HCT116 (cell line): ENCODE measurements at regions not wholly inside any gene's neighbourhood (a gene's known extent, or its start where the extent isn't known, plus 50 kb on each side); places are given as distances from the start of the nearest gene placed in this dataset.

ENCODE experiments used
- CTCF ChIP-seq, 3 experiments: fragments of 200-600 bp in 1 of 3; sonication (generic) in 1 of 3; IDR thresholded peaks in 2 of 3; conservative IDR thresholded peaks in 1 of 3; 2 replicates each; pipeline ENCODE4 v1.5.1; 2012 to 2017; ENCODE audit warnings: low read depth in 2 of 3, low read length in 2 of 3, antibody characterized with exemption in 1 of 3, borderline replicate concordance in 1 of 3, control low read depth in 1 of 3, mild to moderate bottlenecking in 1 of 3, mixed read lengths in 1 of 3, mixed run types in 1 of 3, moderate library complexity in 1 of 3; ENCODE audit not compliant: insufficient read depth in 1 of 3
- EZH2 ChIP-seq: fragments of 200-600 bp; sonication (generic); IDR thresholded peaks from 2 replicates; pipeline ENCODE4 v1.6.1; 2017; ENCODE audit warnings: antibody characterized with exemption, mixed run types
- EZH2phosphoT487 ChIP-seq: fragments of 200-600 bp; IDR thresholded peaks from 2 replicates; pipeline ENCODE4 v1.6.1; 2018; ENCODE audit warnings: antibody characterized with exemption, borderline replicate concordance
- POLR2A ChIP-seq: IDR thresholded peaks from 2 replicates; pipeline ENCODE4 v1.7.0; 2011; ENCODE audit warnings: borderline replicate concordance; ENCODE audit not compliant: insufficient read depth, insufficient read length; ENCODE audit errors: extremely low read depth
- POLR2AphosphoS5 ChIP-seq: IDR thresholded peaks from 2 replicates; pipeline ENCODE4 v1.6.1; 2011; ENCODE audit warnings: mild to moderate bottlenecking, low read depth, low read length, moderate library complexity
- SRF ChIP-seq: IDR thresholded peaks from 2 replicates; pipeline ENCODE4 v1.6.1; 2012; ENCODE audit warnings: low read depth
- TCF7L2 ChIP-seq: IDR thresholded peaks from 2 replicates; pipeline ENCODE4 v1.7.0; 2011; ENCODE audit warnings: borderline replicate concordance, inconsistent platforms; ENCODE audit not compliant: insufficient read depth, insufficient read length; ENCODE audit errors: extremely low read depth
- YY1 ChIP-seq: IDR thresholded peaks from 2 replicates; pipeline ENCODE4 v1.6.1; 2011; ENCODE audit warnings: low read length, low read depth, moderate library complexity, mild to moderate bottlenecking; ENCODE audit not compliant: insufficient replicate concordance; ENCODE audit errors: extremely low read depth
- ZFX ChIP-seq: fragments of 450-650 bp; IDR thresholded peaks from 2 replicates; pipeline ENCODE4 v1.6.1; 2017

- TF ChIP-seq CTCF (IDR thresholded peaks at IDR 0.05 in 2 of 3, conservative IDR thresholded peaks at IDR 0.05 in 1 of 3; ENCODE audit: borderline replicate concordance in 1 of 3, insufficient read depth in 1 of 3, low read depth in 2 of 3, low read length in 2 of 3) (no peak), POLR2A (no peak), ZFX (no peak), SRF (no peak), YY1 (no peak), POLR2AphosphoS5 (no peak), TCF7L2 (no peak), EZH2phosphoT487 (no peak), EZH2 (no peak)
These were observed 156.8 kb upstream of the SOX1 start for GRCh38 chr13:111909971-111910671.
